NCI-H128 (cell line): ENCODE measurements at regions not wholly inside any gene's neighbourhood (a gene's known extent, or its start where the extent isn't known, plus 50 kb on each side); places are given as distances from the start of the nearest gene placed in this dataset.
"Not testable (repeated sequence)": the region's sequence is repeated elsewhere in the genome, so short reads cannot be mapped to it uniquely, and the experiment has no call there.

Experiments
- DNase-seq: peaks from one replicate; lab custom pipeline; 2025; ENCODE audit not compliant: unreplicated experiment; lab: John Stamatoyannopoulos, UW

DNA sequence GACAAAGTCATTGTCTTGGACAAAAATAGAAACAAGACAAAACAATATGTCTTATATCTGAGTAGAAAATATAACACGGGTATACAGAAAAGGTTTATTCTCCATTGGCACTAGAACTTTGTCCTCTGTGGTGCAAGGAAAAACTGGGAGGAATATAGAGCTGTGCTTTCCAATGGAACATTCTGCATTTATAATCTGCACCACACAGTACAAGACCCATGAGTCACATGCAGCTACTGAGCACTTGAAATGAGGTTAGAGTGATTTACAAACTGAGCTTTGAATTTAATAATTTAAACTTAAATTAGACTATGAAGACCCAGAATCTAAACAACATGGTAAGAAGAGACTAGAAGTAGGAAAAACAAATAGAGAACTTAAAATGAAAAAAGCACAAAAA is 86.1 kb downstream of the RAP2A start:
- DNase-seq, result no peak

DNA sequence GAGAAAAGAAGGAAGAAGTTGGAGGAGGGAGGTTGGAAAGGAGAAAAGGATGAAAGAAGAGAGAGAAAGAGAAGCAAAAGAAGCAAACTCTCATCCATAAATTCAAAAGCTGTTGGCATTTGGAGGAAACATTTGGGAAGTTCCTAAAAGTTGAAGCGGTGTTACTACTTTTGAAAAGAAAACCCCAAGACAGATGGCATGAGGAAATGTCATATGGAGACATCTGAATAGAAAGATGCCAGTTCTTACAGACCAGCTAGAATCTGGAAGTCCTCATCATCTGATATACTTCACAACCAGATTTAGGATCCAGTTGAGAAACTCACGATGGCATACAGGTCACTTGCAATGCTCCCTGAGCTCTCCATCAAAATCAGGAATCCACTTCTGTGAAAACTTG is 86.9 kb downstream of the RAP2A start:
- DNase-seq, result no peak

DNA sequence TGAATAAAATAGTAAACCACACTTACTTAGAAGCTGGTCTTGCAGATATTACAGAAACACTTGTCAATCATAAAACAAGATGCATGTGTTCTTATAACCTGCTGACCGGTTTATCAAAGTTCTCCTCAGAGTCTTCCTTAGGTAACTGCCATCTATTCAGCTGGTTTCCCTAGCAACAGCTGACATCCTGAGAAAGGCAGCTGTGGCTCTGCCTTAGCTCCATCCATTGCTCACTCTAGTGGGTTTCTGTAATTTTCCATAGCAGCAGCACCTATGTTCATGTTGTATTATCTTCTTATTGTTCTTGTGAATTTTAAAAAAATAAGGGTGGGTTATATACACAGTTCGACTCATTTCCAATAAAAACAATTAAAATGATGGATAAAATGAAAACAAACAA is 87.8 kb downstream of the RAP2A start:
- DNase-seq, result no peak

DNA sequence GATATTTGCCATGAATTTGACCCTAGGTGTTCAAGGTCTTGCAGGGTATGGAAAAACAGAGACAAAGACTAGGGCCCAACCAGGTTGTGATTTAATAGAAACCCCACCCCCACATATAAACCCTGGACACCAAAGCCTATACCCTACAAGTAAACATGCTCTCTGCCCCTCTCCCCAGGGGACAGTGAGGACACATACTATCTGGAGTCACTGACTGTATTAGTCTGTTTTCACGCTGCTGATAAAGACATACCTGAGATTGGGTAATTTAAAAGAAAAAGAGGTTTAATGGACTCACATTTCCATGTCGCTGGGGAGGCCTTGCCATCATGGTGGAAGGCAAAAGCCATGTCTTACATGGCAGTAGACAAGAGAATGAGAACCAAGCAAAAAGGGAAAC is 88.3 kb downstream of the RAP2A start:
- DNase-seq, result no peak

DNA sequence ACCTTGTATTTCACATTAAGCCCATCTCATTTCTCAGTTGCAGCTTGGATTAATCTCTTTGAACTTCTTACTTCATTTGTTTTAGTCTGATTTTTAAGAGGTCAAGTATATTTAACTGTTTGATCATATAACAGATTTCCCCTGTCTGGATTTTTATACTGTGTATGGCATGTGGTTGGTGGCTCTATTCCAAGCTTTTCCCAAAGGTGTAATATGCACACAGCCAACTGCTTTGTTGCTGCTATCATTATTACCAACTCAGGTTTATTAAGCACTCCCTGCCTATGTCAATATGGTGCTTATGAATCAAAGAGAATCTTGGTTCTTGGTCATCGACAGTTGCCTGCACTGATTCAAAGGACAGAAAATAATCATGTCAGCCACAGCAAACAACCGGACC is 92.6 kb downstream of the RAP2A start:
- no peak for DNase-seq

DNA sequence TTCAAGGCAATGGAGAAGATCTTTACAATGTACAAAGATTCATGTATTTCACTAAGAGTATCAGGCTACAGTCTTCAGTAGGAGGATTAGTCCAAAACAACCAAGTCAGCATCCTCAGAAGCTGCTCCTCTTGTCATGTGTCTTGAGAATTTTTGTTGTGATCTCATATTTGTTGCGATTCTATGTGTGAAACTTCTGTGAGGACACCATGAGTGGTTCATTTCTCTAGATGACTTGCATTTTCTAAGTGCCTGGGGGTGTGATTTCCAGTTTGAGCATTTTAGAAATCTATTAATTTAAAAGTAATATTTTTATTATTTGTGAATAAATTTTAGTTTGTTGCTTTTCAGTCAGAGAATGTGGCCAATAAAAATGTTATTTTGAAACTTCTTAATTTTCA is 94.5 kb downstream of the RAP2A start:
- no peak for DNase-seq

DNA sequence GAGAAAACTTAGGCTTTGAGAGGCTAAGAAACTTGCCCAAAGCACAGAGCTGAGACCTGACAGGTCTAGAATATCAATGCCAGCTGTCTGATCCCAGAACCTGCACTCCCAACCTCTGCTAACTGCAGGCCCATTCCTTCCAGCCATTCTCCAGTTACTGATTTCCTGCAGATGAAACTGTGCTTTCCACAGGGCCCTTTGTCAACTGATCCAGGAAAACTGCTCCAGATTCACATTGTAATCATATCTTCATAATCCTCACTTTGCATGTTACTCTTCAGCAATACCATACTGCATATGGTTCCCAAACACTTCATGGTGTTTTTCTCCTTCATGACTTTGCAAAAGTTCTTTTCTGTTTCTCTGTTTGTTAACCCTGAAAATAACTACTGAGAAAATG is 100.6 kb downstream of the RAP2A start:
- no peak for DNase-seq

DNA sequence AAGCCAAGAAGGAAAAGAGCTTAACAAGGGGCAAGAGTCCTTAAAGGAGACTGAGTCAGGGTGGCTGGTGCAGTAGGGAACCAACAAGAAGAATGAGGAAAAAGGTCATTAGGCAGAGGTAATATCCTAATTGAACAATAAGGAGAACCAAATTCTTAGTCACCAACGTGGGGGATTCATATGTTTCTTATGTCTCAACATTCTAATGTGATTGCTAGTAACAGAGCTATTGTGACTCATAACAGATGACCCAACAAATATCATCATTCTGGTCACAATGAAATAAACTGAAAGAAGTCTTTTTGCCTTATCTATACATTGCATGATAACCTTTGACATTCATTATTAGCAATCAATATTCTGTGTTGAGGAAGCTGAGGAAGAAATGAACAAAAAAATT is 101.6 kb downstream of the RAP2A start:
- no peak for DNase-seq

DNA sequence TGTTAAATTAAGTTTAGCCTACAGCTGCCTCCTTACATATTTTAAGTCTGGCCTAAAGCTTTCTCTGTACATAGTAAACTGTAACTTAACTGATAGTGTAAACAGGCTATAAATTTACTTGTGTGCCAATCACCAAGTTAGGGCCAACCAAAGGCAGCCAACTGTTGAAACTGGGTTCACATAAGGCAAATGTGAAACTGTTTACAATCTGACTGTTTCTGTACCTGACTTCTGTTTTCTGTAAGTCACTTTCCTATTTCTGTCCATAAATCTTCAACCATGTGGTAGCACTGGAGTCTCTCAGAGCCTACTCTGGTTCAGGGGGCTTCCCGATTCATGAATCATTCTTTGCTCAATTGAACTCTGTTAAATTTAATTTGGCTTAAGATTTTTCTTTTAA is 103.1 kb downstream of the RAP2A start:
- DNase-seq, result no peak

DNA sequence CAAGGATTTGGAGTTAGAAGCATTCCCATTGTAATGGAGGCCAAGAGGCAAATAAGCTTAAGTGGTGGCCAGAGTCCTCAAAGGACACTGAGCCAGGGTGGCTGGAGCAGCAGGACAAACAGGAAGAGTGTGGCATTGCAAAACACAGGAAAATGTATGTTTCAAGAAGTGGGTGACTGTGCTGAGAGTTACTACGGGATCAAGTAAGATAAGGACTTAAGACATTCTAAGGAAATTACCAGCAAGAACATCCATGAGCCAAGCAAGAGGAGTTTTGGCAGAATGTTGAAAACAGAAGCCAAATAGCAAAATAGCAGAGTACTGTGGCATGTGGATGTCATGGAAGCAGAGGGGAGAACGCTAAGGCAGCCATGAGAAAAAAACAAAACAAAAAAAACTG is 104.2 kb downstream of the RAP2A start:
- DNase-seq, result no peak

DNA sequence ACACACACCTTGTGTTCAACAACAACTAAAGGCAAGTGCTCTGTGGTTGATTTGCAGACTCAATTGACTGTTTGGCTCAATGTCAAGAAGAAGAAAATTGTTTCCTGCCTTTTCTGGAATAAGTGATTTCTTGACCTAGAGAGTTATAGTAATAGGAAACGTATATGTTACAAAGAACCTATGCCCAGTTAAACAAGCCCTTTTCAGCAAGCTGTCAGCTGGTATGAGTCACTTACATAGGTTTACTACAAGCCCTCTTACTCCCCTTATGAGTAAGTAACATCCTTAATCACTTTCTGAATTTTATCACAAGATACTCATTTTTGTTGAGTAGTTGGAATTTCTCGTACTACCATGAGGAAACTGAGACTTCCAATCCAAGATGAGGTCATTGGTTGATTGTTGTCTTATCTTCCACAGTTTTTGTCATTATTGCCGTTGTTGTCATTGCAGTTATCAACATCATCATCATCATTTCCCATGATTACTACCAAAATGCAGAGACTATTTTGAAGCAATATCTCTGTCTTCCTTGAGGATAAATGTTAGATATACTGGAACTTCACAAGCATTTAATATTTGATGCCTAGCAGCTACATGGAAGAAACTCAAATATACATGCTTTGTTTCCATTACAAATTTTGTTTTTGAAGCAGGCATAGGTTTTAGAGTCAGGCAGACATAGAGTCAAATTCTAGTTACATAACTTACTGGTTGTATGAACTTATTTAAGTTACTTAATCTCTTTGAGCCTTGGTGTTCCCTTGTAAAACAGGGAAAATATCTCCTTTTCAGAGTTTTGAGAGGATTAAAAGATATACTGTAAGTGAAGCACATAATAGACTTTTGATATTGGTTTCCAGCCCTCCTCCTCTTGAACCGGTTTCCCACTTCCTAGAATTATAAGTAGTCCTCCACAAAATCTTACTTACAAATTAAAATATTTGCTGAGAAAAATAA is 106.0 kb downstream of the RAP2A start:
- DNase-seq, result no peak

DNA sequence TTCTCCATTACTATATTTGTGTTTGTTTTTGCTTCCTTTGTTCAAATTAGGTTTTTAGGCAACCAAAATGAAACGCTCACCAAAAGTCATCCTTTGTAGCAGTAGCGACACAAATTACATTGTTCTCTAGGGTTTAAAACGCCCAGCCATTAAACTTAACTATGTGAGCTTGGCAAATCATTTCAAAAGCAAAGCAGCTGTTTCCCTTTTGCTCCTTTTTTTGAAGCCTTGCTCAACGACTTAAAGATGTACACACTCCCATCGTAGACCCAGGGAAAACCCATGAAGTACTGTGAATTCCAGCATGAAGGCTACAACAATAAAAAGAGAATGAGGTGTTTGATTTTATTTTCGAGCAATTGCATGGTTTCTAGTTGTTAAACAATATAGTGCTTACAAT is 106.7 kb downstream of the RAP2A start:
- no peak for DNase-seq

DNA sequence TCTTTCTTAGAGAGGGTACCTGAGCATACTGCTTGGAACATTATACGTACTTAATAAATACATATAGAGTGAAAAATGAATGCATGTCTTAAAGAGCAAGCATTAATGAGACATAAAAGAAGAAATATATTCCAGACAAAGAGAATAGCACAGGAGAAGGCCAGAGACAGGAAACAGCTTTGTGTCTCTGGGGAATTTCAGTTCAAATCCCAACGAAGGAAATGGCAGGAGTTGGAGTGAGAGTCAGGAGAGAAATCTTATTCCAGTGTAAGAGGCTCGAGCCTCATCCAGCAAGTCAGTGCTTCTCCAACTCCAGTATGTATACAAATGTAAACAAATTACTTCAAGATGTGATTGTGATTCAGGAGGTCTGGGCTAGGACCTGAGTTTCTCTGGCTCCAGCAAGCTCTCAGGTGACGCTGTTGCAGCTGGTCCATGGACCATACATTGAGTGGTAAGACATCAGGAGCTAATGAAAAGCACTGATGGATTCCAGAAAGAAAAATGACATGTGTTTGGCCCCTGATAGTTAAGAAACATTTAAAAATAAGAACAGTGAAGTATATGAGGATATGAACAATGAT is 108.2 kb downstream of the RAP2A start:
- no peak for DNase-seq

DNA sequence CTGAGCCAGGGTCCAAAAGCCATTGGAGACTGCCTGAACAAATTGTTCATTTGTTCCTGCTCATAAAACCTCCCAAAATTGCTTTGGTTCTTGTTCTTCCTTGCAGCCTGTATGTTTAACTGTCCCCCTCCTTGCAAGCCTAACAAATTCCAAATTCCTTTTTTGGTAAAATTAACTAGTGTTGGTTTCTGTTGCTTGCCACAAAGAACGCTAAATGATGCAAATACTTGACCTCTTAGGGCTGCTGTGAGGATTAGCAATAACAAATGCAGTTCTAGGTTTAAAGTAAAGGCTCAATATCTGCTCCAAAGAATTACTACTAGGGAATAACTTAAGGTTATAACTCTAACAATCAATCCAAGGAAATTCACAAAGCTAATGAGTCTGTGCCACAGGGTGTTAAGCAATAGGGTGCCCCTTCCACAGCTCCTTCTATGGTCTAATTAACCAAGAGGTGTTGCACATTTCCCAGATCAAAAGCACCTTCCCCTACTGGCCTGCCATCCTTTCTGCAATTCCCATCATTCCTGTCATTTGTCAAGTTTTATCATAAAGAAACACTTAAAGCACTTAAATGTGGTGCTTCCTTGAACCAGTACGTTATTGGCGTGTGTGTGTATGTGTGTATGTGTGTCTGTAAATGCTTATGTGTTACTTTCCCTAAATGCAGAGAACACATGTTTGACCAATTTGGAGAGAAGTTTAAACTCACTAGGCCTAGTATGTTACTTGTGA is 110.2 kb downstream of the RAP2A start:
- DNase-seq, result no peak

DNA sequence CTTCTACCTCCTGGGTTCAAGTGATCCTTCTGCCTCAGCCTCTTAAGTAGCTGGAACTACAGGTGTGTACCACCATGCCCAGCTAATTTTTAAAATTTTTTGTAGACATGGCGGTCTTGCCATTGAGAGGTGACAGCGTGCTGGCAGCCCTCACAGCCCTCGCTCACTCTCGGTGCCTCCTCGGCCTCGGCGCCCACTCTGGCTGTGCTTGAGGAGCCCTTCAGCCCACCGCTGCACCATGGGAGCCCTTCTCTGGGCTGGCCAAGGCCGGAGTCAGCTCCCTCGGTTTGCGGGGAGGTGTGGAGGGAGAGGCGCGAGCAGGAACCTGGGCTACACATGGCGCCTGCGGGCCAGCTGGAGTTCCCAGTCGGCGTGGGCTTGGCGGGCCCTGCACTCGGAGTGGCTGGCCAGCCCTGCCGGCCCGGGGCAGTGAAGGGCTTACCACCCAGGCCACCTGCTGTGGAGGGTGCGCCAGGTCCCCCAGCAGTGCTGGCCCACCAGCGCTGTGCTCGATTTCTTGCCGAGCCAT is 111.1 kb downstream of the RAP2A start:
- not testable (repeated sequence) for DNase-seq

DNA sequence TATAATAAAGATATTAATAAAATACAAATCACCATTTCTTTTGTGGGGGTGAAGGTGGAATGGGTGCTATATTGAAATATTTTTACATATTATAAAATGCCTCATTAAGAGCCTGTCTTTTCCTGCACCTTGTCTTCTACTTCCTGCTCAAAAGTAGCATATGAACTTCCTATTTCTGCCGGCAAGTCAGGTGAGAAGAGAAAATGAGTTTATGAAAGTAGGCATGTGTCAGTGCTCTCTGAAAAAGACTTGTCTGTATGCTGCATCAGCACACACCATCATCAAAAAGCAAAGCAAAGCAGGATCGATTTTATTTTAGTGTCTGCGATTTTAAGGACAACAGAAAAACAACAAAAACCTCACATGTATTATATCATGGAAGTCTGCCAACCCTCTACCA is 114.2 kb downstream of the RAP2A start:
- DNase-seq, result no peak

DNA sequence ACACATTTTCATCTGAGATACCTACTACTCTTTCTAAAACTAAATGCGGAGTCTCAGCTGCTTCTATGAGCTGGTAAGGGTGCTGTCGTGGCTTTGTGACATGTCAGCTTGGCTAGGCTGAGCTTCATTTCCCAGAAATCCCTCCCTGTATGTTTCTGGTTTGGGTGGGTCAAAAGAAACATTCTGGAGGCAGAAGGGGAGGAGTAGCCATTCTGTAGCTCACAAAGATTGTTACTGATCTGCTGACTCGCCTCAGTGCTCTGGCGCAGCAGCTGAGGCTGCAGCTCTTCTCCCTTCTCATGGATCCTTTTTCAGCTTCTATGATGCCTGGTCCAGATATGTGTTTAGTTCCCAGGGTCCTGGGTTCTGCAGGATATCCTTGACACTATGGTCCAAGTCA is 114.7 kb downstream of the RAP2A start:
- DNase-seq, result no peak

DNA sequence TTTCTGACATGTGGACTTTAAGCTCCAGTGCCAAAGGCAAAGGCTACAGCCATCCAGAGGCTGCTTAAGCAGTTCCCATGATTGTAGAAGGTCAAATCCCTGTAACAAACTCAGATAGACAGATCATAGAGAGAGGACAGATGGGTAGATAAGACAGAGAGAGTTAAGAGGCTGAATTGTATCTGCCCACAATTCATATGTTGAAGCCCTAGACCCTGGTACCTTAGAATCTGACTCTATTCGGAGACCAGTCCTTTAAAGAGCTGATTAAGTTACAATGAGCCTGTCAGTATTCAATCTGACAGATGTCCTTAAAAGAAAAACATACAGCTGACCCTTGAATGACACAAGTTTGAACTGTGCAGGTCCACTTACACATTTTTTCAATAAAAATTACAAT is 115.2 kb downstream of the RAP2A start:
- DNase-seq, result no peak

DNA sequence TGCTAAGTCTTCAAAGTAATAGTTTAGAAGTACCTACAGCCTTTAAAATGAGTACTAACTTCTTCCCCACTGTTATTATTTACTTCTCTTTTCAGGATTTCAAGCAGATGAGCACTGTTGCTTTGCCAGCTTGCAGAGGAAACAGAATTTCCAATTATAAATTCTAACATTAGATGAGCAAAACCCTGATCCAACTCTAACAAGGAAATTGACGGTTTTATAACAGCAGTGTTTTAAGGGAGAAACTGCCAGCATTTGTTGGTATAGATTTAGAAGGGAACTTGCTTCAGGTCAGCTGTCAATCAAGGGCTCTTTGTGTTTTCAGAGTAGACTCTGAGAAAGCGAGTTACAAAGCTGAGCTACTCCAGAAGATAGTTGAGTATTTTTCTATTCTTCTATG is 120.5 kb downstream of the RAP2A start:
- no peak for DNase-seq

DNA sequence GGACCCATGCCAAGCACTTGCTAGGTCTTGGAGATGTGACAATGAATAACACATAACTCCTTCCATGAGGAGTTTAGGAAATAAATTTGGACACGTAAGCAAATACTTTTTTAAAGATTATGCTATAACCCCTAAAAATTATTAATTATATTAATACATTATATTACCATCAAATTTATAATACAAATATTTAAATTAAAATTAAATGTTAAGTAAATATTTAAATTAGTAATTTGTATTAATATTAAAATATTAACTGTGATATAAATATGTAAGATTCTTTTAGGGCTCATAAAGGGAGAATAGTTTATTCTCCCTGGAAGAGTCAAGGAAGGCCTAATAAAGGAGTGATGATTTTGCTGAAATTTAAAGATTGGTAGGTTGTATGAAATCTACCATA is 121.1 kb downstream of the RAP2A start:
- no peak for DNase-seq

DNA sequence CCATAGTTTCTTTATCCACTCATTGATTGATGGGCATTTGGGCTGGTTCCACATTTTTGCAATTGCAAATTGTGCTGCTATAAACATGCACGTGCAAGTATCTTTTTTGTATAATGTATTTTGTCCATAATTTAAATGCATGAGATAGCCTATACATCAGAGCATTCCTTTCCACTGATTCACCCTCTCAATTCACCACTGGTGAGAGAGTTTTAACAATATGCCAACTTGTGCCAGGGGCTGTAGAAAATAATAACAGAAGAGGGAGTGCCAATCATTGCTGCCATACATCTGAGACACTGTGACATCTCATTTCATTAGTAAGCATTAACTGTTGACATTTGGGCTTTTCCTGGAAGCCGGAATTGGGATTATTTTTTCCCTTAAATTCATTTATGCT is 125.1 kb downstream of the RAP2A start:
- no peak for DNase-seq

DNA sequence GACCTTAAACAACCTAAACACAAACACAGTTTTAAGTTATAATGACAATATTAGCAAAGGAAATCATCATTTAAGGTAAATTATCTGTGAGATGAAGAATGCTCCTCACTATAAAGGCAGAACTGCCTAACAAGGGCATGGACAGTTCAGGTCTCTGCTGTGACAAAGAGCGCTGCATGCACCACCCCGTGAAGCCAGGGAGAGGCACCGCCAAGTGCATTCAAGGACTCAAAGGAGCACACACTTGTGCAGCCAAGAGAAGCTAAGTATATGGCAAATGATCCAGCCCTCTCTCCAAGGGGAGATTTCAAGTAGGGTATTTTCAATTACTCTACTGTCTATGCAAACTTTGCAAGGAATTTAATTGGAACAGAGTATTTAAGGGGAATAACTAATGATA is 126.0 kb downstream of the RAP2A start:
- no peak for DNase-seq
